ENCODE measurements at regions not wholly inside any gene's neighbourhood (a gene's known extent, or its start where the extent isn't known, plus 50 kb on each side); places are given as distances from the start of the nearest gene placed in this dataset.
"Not testable (repeated sequence)": the region's sequence is repeated elsewhere in the genome, so short reads cannot be mapped to it uniquely, and the experiment has no call there.

GRCh38 chr1:182003953-182004586, 57.4 kb downstream of the ZNF648 start:
- DNase-seq (ENCODE audit: low read depth in 3 of 3, low spot score in 2 of 3) = no peak

GRCh38 chr1:182003025-182003725, 58.3 kb downstream of the ZNF648 start:
- no peak for DNase-seq (ENCODE audit: low read depth in 3 of 3, low spot score in 2 of 3)

- DNase-seq (ENCODE audit: low read depth in 3 of 3, low spot score in 2 of 3) = no peak
These were observed 58.9 kb downstream of the ZNF648 start for GRCh38 chr1:182002570-182002969.

- DNase-seq (ENCODE audit: low read depth in 3 of 3, low spot score in 2 of 3) = no peak
These were observed 62.7 kb downstream of the ZNF648 start for GRCh38 chr1:181998858-181999257.

- no peak for DNase-seq (ENCODE audit: low read depth in 3 of 3, low spot score in 2 of 3)
These were observed 69.4 kb downstream of the ZNF648 start for GRCh38 chr1:181992072-181992471.

- no peak for DNase-seq (ENCODE audit: low read depth in 3 of 3, low spot score in 2 of 3)
These were observed 70.8 kb downstream of the ZNF648 start for GRCh38 chr1:181990728-181991127.

- DNase-seq (ENCODE audit: low read depth in 3 of 3, low spot score in 2 of 3) = no peak
These were observed 72.1 kb downstream of the ZNF648 start for GRCh38 chr1:181989261-181989920.

- no peak for DNase-seq (ENCODE audit: low read depth in 3 of 3, low spot score in 2 of 3)
These were observed 73.5 kb downstream of the ZNF648 start for GRCh38 chr1:181987996-181988395.

- no peak for DNase-seq (ENCODE audit: low read depth in 3 of 3, low spot score in 2 of 3)
These were observed 74.1 kb downstream of the ZNF648 start for GRCh38 chr1:181987334-181987895.

- DNase-seq (ENCODE audit: low read depth in 3 of 3, low spot score in 2 of 3) = no peak
These were observed 74.6 kb downstream of the ZNF648 start for GRCh38 chr1:181986907-181987305.

- DNase-seq (ENCODE audit: low read depth in 3 of 3, low spot score in 2 of 3) = no peak
These were observed 75.3 kb downstream of the ZNF648 start for GRCh38 chr1:181985936-181986906.

GRCh38 chr1:181985281-181985680, 76.2 kb downstream of the ZNF648 start:
- no peak for DNase-seq (ENCODE audit: low read depth in 3 of 3, low spot score in 2 of 3)

GRCh38 chr1:181984006-181984405, 77.5 kb downstream of the ZNF648 start:
- DNase-seq (ENCODE audit: low read depth in 3 of 3, low spot score in 2 of 3) = no peak

- no peak for DNase-seq (ENCODE audit: low read depth in 3 of 3, low spot score in 2 of 3)
These were observed 79.7 kb downstream of the ZNF648 start for GRCh38 chr1:181981821-181982220.

- DNase-seq (ENCODE audit: low read depth in 3 of 3, low spot score in 2 of 3) = no peak
These were observed 89.3 kb downstream of the ZNF648 start for GRCh38 chr1:181972256-181972655.

GRCh38 chr1:181971424-181971823, 90.1 kb downstream of the ZNF648 start:
- DNase-seq (ENCODE audit: low read depth in 3 of 3, low spot score in 2 of 3) = no peak

GRCh38 chr1:181969902-181970301, 91.6 kb downstream of the ZNF648 start:
- no peak for DNase-seq (ENCODE audit: low read depth in 3 of 3, low spot score in 2 of 3)

GRCh38 chr1:181954696-181955095, 106.8 kb downstream of the ZNF648 start:
- not testable (repeated sequence) for DNase-seq (ENCODE audit: low read depth in 3 of 3, low spot score in 2 of 3)

GRCh38 chr1:181954178-181954577, 107.3 kb downstream of the ZNF648 start:
- not testable (repeated sequence) for DNase-seq (ENCODE audit: low read depth in 3 of 3, low spot score in 2 of 3)

- no peak for DNase-seq (ENCODE audit: low read depth in 3 of 3, low spot score in 2 of 3)
These were observed 107.9 kb downstream of the ZNF648 start for GRCh38 chr1:181953596-181953995.

Measured in right renal cortex interstitium (tissue), 3 donors.